RPMI7951 (cell line): ENCODE measurements at regions not wholly inside any gene's neighbourhood (a gene's known extent, or its start where the extent isn't known, plus 50 kb on each side); places are given as distances from the start of the nearest gene placed in this dataset.

Experiments used
- DNase-seq: peaks from one replicate; pipeline ENCODE4 v3.0.0-alpha.2; 2012; ENCODE audit warnings: low read depth

GRCh38 chrX:42151808-42152207, 228.5 kb upstream of the CASK start:
- DNase-seq: peak; percentile 7

- peak; percentile 14 for DNase-seq
These were observed 226.4 kb upstream of the CASK start for GRCh38 chrX:42149765-42150164.

GRCh38 chrX:42149281-42149680, 225.9 kb upstream of the CASK start:
- no peak for DNase-seq

- DNase-seq: no peak
These were observed 220.7 kb upstream of the CASK start for GRCh38 chrX:42143866-42144592.

GRCh38 chrX:42140320-42140719, 217.0 kb upstream of the CASK start:
- DNase-seq: no peak

GRCh38 chrX:42135583-42136228, 212.4 kb upstream of the CASK start:
- no peak for DNase-seq

- DNase-seq: peak; percentile 13
These were observed 208.5 kb upstream of the CASK start for GRCh38 chrX:42131856-42132255.

GRCh38 chrX:42129022-42129940, 205.9 kb upstream of the CASK start:
- DNase-seq: no peak

- DNase-seq: no peak
These were observed 205.2 kb upstream of the CASK start for GRCh38 chrX:42128587-42128986.

GRCh38 chrX:42128020-42128419, 204.7 kb upstream of the CASK start:
- DNase-seq: no peak

GRCh38 chrX:42127563-42127962, 204.2 kb upstream of the CASK start:
- no peak for DNase-seq

- DNase-seq: no peak
These were observed 200.0 kb upstream of the CASK start for GRCh38 chrX:42123369-42123768.

- DNase-seq: peak; percentile 91
These were observed 195.7 kb upstream of the CASK start for GRCh38 chrX:42119076-42119475.

- no peak for DNase-seq
These were observed 194.0 kb upstream of the CASK start for GRCh38 chrX:42117318-42117717.

GRCh38 chrX:42109428-42109827, 186.1 kb upstream of the CASK start:
- no peak for DNase-seq

GRCh38 chrX:42107495-42108488, 184.4 kb upstream of the CASK start:
- DNase-seq: no peak

GRCh38 chrX:42106556-42106955, 183.2 kb upstream of the CASK start:
- no peak for DNase-seq

GRCh38 chrX:42102586-42103282, 179.4 kb upstream of the CASK start:
- peak; percentile 33 for DNase-seq

GRCh38 chrX:42098900-42099299, 175.5 kb upstream of the CASK start:
- no peak for DNase-seq

- no peak for DNase-seq
These were observed 174.1 kb upstream of the CASK start for GRCh38 chrX:42097486-42097885.
